ENCODE measurements at regions not wholly inside any gene's neighbourhood (a gene's known extent, or its start where the extent isn't known, plus 50 kb on each side); places are given as distances from the start of the nearest gene placed in this dataset.

- TF ChIP-seq CTCF (conservative IDR thresholded peaks at IDR 0.05; ENCODE audit: low read length) (no peak), EZH2phosphoT487 (IDR thresholded peaks at IDR 0.05; ENCODE audit: borderline replicate concordance, low read depth, low read length) (no peak)
Observed at GRCh38 chr12:92463171-92463570, 239.6 kb upstream of the PLEKHG7 start.

All from OCI-LY7 (cell line).